ENCODE measurements at regions not wholly inside any gene's neighbourhood (a gene's known extent, or its start where the extent isn't known, plus 50 kb on each side); places are given as distances from the start of the nearest gene placed in this dataset.
"Not testable (repeated sequence)": the region's sequence is repeated elsewhere in the genome, so short reads cannot be mapped to it uniquely, and the experiment has no call there.

- DNase-seq: no peak
Observed at GRCh38 chr6:15953152-15953880, 175.6 kb upstream of the MYLIP start.

DNA sequence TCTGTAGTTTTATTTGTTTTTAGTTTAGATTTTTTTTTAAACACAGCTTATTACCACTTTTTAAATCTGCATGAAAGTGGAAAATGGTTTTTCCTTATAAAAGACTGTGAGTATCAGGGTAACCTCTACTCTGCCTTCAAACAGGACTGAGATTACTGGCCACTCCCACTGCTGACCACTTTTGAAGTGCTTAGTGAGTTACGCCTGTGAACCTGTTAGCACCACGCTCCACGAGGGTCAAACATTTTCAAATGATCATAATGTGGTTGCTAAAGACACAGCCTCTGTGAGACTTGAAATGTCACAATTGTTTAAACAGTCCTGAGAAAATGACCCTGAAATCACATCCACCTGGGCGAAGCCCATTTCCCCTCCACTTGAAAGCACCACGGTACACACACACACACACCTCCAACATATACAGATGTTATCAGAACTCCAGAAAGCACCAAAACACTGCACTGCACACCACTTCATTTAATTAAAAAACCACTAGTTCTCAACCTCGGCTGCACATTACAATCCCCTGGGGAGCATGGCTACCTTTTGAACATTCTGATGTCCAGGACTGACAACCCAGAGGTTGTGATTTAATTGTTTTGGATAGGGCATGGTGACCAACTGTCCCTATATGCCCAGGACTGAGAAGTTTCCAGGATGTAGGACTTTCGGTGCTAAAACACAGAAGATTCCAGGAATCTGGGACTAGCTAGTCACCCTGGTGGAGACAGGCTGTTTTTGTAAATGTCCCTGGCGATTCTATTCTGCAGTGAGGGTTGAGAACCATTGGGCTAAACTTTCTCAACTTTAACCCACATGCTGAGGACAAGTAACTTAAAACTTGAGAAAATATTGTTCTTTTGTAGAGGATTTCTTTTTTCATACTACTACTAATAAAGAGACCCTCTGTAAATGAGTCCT, 176.4 kb upstream of the MYLIP start:
- no peak for DNase-seq

DNA sequence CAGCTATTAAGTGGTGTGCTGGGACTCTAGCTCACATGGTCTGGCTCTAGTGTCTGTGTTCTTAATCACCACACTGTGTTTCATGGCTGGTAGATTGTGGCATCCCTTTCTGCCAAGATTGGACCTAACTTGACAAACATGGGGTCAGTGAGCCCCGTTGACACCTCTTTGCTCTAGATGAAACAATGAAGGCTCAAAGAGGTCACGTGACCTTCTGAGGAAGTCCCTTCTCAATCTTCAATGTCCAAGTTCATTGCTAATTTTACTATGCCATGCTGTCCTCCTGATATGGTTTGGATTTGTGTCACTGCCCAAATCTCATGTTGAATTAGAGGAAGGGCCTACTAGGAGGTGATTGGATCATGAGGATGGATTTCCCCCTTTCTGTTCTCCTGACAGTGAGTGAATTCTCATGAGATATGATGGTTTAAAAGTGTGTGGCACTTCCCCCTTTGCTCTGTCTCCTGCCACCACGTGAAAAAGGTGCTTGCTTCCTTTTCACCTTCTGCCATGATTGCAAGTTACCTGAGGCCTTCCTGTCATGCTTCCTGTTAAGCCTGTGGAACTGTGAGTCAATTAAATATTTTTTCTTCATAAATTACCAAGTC, 177.8 kb upstream of the MYLIP start:
- no peak for DNase-seq

DNA sequence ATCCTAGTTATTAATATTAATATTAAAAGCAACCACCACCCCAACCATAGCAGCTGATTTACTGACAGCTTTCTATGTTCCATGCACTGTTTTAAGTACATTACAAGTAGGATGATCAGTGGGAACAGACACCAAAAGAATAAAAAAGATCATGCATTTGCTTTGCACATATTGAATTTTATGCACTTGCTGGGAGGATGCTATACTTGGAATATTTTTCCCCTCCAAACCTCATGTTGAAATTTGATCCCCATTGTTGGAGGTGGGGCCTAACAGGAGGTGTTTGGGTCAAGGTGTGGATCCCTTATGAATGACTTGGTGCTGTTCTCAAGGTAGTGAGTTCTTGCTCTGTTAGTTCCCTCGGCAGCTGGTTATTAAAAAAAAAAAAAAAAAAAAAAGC, 178.9 kb upstream of the MYLIP start:
- no peak for DNase-seq

- peak; percentile 88 for DNase-seq
Observed at GRCh38 chr6:15948930-15949900, 179.7 kb upstream of the MYLIP start.

DNA sequence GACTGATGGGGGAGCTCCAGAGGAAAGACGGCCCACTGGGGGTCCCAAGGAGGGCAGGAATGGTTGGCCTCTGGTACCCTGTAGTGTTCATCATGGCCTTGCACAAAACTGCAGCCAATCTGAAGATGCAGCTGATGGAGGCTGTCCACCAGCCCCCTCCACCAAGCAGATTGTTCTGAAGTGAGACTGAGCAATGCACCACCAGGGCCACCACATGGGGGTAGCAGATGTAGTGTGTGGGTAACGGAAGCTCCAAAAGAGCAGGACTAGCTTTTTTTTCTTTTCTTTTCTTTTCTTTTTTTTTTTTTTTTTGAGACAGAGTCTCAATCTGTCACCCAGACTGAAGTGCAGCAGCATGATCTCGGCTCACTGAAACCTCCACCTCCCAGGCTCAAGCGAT, 181.0 kb upstream of the MYLIP start:
- DNase-seq: no peak

- DNase-seq: no peak
Observed at GRCh38 chr6:15947436-15947835, 181.4 kb upstream of the MYLIP start.

DNA sequence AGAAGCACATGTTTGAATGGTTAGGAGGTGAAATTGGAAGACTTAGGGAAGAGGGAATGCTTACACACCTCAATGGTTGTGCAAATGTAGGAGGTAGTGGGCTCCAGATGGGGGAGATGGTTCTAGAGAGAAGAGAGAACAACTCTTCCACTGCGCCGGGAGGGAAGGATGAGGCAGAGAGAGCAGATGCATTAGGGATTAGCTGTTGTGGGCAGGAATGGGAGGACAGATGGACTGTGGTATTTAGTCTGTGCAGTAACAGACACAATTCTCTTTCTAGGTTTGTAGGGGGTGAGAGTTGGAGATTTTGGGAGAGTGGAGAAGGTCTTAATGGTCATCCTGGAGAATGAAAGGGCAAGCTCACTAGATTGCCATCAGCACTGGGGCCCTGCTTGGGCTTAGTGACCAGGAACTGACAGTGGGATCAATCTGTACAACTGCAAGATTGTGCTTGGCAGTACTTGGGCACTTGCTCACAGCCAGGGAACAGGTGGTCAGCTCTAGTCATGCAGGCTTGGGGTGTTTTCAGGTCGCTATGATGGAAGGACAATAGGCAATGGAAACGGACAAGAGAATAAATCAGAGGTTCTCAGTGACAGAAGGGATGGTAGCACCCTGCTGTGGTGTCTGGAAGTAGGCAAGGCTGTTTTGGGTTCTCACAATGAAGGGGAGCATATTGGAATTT, 182.0 kb upstream of the MYLIP start:
- DNase-seq: no peak

GRCh38 chr6:15945593-15946159, 183.2 kb upstream of the MYLIP start:
- DNase-seq: no peak

DNA sequence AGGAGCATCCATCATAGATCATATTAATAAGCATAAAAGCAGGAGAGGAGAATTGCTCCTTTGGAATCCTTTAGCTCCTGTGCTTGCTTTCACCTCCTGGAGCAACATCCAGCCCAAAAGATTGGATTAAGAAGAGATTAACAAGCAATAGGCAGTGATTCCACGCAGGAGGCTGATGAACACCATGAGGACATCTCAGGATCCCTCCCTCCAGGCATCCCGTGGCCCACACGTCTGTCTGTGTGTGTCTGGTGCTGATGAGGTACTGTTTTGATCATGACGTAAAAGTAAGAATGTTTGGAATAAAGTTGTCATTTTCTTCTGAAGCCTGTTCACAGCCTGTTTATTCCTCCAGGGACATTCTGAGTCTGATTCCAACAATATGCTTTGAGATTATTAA, 185.5 kb upstream of the MYLIP start:
- DNase-seq: no peak

GRCh38 chr6:15941168-15941567, 187.7 kb upstream of the MYLIP start:
- DNase-seq: no peak

GRCh38 chr6:15938107-15938506, 190.8 kb upstream of the MYLIP start:
- DNase-seq: no peak

GRCh38 chr6:15937602-15938001, 191.3 kb upstream of the MYLIP start:
- no peak for DNase-seq

DNA sequence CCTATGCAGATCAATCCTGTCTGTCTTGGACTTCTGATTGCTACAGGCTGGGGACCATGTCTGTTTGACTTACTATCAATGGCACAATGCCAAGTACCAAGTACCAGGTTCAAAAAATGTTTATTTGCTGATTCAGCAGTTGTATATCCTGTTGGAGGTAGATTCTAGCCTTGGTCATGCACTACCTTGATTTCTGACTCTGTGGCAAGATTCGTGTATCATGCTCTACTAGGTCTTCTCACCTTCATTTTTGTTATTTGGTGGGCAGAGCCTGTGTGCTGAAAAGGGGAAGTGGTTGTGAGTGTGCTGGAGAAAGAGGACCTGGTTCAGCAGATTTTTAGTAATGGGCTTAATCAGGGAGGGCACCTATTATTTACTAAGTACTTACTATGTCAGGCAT, 192.4 kb upstream of the MYLIP start:
- no peak for DNase-seq

GRCh38 chr6:15935661-15936060, 193.2 kb upstream of the MYLIP start:
- DNase-seq: no peak

- DNase-seq: not testable (repeated sequence)
Observed at GRCh38 chr6:15931697-15932096, 197.2 kb upstream of the MYLIP start.

DNA sequence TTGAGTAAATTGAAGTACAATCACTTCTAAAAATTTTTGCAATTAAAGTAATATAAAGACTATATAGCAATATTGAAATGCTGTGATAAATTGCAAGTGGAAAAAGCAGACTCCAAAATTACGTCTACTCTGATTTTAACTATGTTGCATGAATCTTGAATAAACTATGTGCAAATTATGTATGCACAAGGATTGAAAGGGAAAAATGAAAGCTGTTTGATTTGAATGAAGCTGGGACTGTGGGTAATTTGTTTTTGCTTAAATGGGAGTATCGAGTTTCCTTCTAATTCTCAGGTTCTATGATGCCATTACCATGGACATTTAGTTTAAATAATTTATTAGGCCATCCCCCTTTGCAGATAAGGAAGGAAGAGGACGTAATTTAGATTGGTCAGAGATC, 198.7 kb upstream of the MYLIP start:
- DNase-seq: no peak

DNA sequence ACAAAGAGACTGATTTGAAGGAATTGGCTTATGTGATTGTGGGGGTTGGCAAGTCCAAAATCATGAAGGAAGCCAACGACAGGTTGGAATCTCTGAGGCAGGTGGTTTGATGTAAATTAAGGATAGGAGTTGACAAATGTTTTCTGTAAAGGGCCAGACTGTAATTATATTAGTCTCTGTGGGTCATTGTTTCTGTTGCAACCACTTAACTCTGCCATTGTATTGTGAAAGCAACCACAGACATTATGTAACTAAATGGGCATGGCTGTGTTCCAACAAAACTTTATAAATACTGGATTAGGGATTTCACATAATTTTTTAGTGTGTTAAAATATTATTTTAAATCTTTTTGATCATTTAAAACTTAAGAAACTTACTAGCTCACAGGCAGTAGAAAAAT, 199.2 kb upstream of the MYLIP start:
- DNase-seq: no peak

DNA sequence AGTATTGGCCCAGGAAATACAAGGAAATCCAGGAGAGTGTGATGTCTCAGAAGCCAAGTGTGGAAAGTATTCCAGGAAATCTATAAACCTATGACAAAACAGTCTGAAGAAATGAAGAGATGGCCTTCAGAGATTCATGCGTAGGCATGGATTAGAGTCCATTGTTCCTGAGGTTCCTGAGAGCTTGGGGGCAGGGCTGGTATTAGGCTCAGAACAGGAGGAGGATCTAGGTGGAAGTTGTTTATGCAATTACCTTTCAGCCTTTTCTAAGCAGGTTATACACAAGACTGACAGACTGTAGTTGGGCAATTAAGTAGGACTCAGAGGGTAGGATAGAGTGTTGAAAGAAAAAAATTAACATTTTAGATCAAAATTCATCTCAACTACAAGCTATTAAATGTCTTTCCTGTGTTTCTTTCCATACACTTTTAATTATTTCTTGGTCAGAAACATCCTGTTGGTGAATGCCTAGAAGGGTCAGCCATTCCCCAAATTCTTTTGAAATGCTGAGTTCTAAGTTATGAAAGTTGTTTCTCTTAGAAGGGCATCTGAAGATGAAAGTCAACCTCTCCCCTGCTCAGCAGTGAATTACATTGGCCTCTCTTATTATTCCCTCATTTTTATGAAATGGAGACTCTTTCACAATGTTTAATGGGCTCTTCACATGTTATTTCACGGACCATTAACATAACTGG, 201.2 kb upstream of the MYLIP start:
- no peak for DNase-seq

GRCh38 chr6:15926256-15926655, 202.6 kb upstream of the MYLIP start:
- no peak for DNase-seq

DNA sequence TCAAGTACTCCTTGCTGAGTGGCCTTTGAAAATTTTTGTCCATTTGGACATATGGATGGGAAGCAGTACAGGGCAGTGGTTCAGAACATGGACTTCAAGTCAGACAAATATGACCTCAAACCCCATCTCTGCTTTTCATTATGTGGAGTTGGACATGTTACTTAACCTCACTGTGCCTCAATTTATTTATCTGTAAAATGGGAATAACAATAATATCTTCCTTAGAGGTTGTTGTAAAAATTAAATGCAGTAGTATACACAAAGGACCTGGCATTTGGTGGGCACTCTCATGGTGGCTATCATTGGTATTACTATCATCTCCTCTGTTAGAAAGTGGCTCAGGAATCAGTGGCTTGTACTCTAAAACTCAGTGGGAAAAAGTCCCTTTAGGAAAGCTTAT, 204.0 kb upstream of the MYLIP start:
- no peak for DNase-seq
